ENCODE measurements at regions not wholly inside any gene's neighbourhood (a gene's known extent, or its start where the extent isn't known, plus 50 kb on each side); places are given as distances from the start of the nearest gene placed in this dataset.

GRCh38 chr5:56328753-56329560 lies 95.8 kb upstream of the ANKRD55 start (continued):
- TF ChIP-seq USF2 (IDR thresholded peaks at IDR 0.05; ENCODE audit: borderline replicate concordance, low read depth, low read length) (no peak), FOXM1 (IDR thresholded peaks at IDR 0.05; ENCODE audit: low read depth) (no peak), RFX5 (IDR thresholded peaks at IDR 0.05; ENCODE audit: low read length) (no peak), TEAD4 (IDR thresholded peaks at IDR 0.05; ENCODE audit: borderline replicate concordance, insufficient read depth) (0 out of 2 replicates have a peak, but pooled peaks have one; percentile 8)

DNA sequence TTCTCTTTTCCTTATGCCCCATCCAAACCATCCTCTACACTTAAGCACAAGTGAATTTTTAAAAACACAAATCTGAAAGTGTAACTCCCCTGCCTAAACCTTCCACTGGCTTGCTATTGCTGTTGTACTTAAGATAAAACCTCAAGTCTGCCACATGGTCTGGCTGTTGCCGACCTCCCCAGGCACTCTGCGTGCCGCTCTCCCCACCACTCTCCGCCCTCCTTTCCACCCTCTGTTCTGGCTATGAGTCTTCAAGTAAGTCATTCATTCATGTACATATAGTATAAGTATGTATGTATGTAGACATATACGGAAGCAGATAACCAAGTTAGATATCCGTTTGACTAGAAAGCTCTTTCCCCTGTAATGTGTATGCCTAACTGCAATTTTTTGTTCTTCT lies 94.7 kb upstream of the ANKRD55 start:
- H3K79me2 ChIP-seq (ENCODE audit: insufficient read depth) = no peaks in the 10 kb centered on the region
- 0 out of 2 replicates have a peak overlapping the region, but pooled peaks have one; percentile 4 for H2AFZ ChIP-seq (ENCODE audit: low read depth)
- H3K27me3 ChIP-seq (ENCODE audit: insufficient read depth) = no peaks in the 10 kb centered on the region
- POLR2A ChIA-PET = no interaction called here
- H3K4me3 ChIP-seq (ENCODE audit: low read depth in 2 of 2, low read length in 1 of 2) = no peak overlapping the region
- no peaks in the 10 kb centered on the region for H3K9me2 ChIP-seq
- H3K9me3 ChIP-seq = no peaks in the 10 kb centered on the region
- 97% methylated on average over 6 of the region's 6 CpGs for WGBS (ENCODE audit: low lambda C conversion rate)
- DNase-seq = no peak
- H4K20me1 ChIP-seq (ENCODE audit: insufficient read depth) = no peaks in the 10 kb centered on the region
- no peaks in the 10 kb centered on the region for H3K36me3 ChIP-seq (replicated peaks in 1 of 2; ENCODE audit: control insufficient read depth in 1 of 2, insufficient read depth in 2 of 2, low read length in 1 of 2)
- H3K27ac ChIP-seq (ENCODE audit: low read depth in 2 of 2, low read length in 1 of 2) = peak overlapping the region in 1 of 2 experiments; percentile 95; a peak in 2 of 4 replicates
- no peak overlapping the region for H3K4me2 ChIP-seq
- CTCF ChIA-PET = interaction anchor here (0.6 to 0.9 kb wide), 2 partner anchors 219 to 530 kb away, joined by 3 read pairs; no protein-coding TSS in a partner anchor
- H3F3A ChIP-seq (replicated peaks; ENCODE audit: insufficient read depth) = no peaks in the 10 kb centered on the region
- H3K9ac ChIP-seq = no peak overlapping the region
- TF ChIP-seq, protein P1, sequence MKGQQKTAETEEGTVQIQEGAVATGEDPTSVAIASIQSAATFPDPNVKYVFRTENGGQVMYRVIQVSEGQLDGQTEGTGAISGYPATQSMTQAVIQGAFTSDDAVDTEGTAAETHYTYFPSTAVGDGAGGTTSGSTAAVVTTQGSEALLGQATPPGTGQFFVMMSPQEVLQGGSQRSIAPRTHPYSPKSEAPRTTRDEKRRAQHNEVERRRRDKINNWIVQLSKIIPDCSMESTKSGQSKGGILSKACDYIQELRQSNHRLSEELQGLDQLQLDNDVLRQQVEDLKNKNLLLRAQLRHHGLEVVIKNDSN (IDR thresholded peaks at IDR 0.05; ENCODE audit: borderline replicate concordance, low read depth) = no peak
- TF ChIP-seq NFIC (IDR thresholded peaks at IDR 0.05; ENCODE audit: borderline replicate concordance) (no peak), PBX3 (IDR thresholded peaks at IDR 0.05) (no peak), SMC3 (IDR thresholded peaks at IDR 0.05; ENCODE audit: low read depth, low read length) (no peak), EZH2phosphoT487 (IDR thresholded peaks at IDR 0.05; ENCODE audit: borderline replicate concordance, low read depth) (no peak), JUND (IDR thresholded peaks at IDR 0.05) (no peak)
- peaks cover 12 to 52% of the 10 kb centered on the region in 2 experiments; a peak in 2 of 4 replicates for H3K4me1 ChIP-seq (ENCODE audit: control insufficient read depth in 1 of 2, insufficient read depth in 2 of 2, low read depth in 1 of 2, low read length in 1 of 2)

DNA sequence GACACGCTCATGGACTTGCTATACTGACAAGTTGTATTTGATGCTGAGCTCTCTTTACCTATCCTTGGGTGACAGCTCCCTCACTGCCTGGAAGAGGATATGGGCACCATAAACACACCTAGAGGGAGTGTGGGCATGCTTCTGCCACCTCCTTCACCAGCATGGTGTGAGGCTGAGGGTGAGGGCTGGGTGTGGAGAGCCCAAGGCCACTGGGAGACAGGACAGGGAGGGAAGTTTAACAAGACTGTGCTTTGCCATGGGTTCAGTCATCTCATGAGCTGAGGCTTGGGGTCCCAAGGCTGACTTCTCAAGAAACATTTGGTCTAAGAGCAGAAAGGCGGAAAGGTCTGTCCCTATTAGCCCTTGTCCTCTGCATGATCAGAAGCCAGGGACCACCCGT lies 93.6 kb upstream of the ANKRD55 start:
- no peak overlapping the region for H3K9ac ChIP-seq
- H3K36me3 ChIP-seq (replicated peaks in 1 of 2; ENCODE audit: control insufficient read depth in 1 of 2, insufficient read depth in 2 of 2, low read length in 1 of 2) = no peaks in the 10 kb centered on the region
- H4K20me1 ChIP-seq (ENCODE audit: insufficient read depth) = no peaks in the 10 kb centered on the region
- H3K4me1 ChIP-seq (ENCODE audit: control insufficient read depth in 1 of 2, insufficient read depth in 2 of 2, low read depth in 1 of 2, low read length in 1 of 2) = peaks cover 12 to 52% of the 10 kb centered on the region in 2 experiments; a peak in 2 of 4 replicates
- no peak overlapping the region for H3K4me3 ChIP-seq (ENCODE audit: low read depth in 2 of 2, low read length in 1 of 2)
- no peaks in the 10 kb centered on the region for H3K27me3 ChIP-seq (ENCODE audit: insufficient read depth)
- DNase-seq = no peak
- H2AFZ ChIP-seq (ENCODE audit: low read depth) = no peak overlapping the region
- CTCF ChIA-PET = interaction anchor here (0.9 kb wide), 1 partner anchor 56 kb away, joined by 3 read pairs; no protein-coding TSS in a partner anchor
- H3K9me3 ChIP-seq = no peaks in the 10 kb centered on the region
- POLR2A ChIA-PET = no interaction called here
- H3K4me2 ChIP-seq = no peak overlapping the region
- peak overlapping the region in 1 of 2 experiments; percentile 55; a peak in 2 of 4 replicates for H3K27ac ChIP-seq (ENCODE audit: low read depth in 2 of 2, low read length in 1 of 2)
- H3K9me2 ChIP-seq = no peaks in the 10 kb centered on the region
- WGBS (ENCODE audit: low lambda C conversion rate) = 98% methylated on average over 3 of the region's 3 CpGs
- no peaks in the 10 kb centered on the region for H3F3A ChIP-seq (replicated peaks; ENCODE audit: insufficient read depth)
- TF ChIP-seq SIN3A (IDR thresholded peaks at IDR 0.05; ENCODE audit: borderline replicate concordance, low read depth, low read length) (no peak), USF2 (IDR thresholded peaks at IDR 0.05; ENCODE audit: borderline replicate concordance, low read depth, low read length) (no peak), PBX3 (IDR thresholded peaks at IDR 0.05) (no peak), NFIC (IDR thresholded peaks at IDR 0.05; ENCODE audit: borderline replicate concordance) (no peak), RFX5 (IDR thresholded peaks at IDR 0.05; ENCODE audit: low read length) (no peak), MAX (IDR thresholded peaks at IDR 0.05; ENCODE audit: low read depth) (no peak)
- H3K79me2 ChIP-seq (ENCODE audit: insufficient read depth) = no peaks in the 10 kb centered on the region
